GM23338 (cell line): ENCODE measurements at regions not wholly inside any gene's neighbourhood (a gene's known extent, or its start where the extent isn't known, plus 50 kb on each side); places are given as distances from the start of the nearest gene placed in this dataset.

Source experiments
- ATAC-seq: fragments of 200-7000 bp; cut with Tn5 transposase; 3 replicates; pipeline ENCODE4 v1.9.1; 2020
- DNase-seq: peaks from one replicate; pipeline ENCODE4 v3.0.0-alpha.2; 2015; ENCODE audit warnings: low spot score
- H2AFZ ChIP-seq: fragments of 200-600 bp; sonication (generic); 2 replicates; pipeline ENCODE4 v1.8.0; 2016; ENCODE audit warnings: antibody characterized with exemption, mild to moderate bottlenecking, moderate library complexity
- H3F3A ChIP-seq: fragments of 200-600 bp; sonication (generic); replicated peaks from 2 replicates; pipeline ENCODE4 v1.8.0; 2017; ENCODE audit warnings: antibody characterized with exemption, mixed run types, low read depth
- H3K27ac ChIP-seq: fragments of 200-600 bp; sonication (generic); 2 replicates; pipeline ENCODE4 v1.6.1; 2016; ENCODE audit warnings: low read depth
- H3K27me3 ChIP-seq: fragments of 200-600 bp; sonication (generic); 2 replicates; pipeline ENCODE4 v1.8.0; 2016; ENCODE audit warnings: mild to moderate bottlenecking, mixed run types, moderate library complexity; ENCODE audit not compliant: insufficient read depth
- H3K36me3 ChIP-seq: fragments of 200-600 bp; sonication (generic); 2 replicates; pipeline ENCODE4 v1.8.0; 2016; ENCODE audit warnings: mild to moderate bottlenecking; ENCODE audit not compliant: insufficient read depth
- H3K4me1 ChIP-seq: fragments of 200-600 bp; sonication (generic); 2 replicates; pipeline ENCODE4 v1.8.0; 2016; ENCODE audit warnings: mild to moderate bottlenecking, moderate library complexity; ENCODE audit not compliant: insufficient read depth
- H3K4me2 ChIP-seq: fragments of 200-600 bp; sonication (generic); 2 replicates; pipeline ENCODE4 v1.7.1; 2017; ENCODE audit warnings: mixed run types
- H3K4me3 ChIP-seq: fragments of 200-600 bp; sonication (generic); 2 replicates; pipeline ENCODE4 v1.6.1; 2016; ENCODE audit warnings: mixed run types
- H3K79me2 ChIP-seq: fragments of 200-600 bp; sonication (generic); replicated peaks from 2 replicates; pipeline ENCODE4 v1.8.0; 2017; ENCODE audit warnings: mild to moderate bottlenecking; ENCODE audit not compliant: insufficient read depth
- H3K9me2 ChIP-seq: fragments of 200-600 bp; sonication (generic); 2 replicates; pipeline ENCODE4 v1.8.0; 2017; ENCODE audit not compliant: insufficient read depth
- H4K20me1 ChIP-seq: fragments of 200-600 bp; sonication (generic); replicated peaks from 2 replicates; pipeline ENCODE4 v1.8.0; 2017; ENCODE audit warnings: mild to moderate bottlenecking; ENCODE audit not compliant: insufficient read depth
- H3K27ac Mint-ChIP-seq: 2 replicates; pipeline ENCODE4 v1.8.0; 2020; ENCODE audit warnings: inconsistent platforms, mild to moderate bottlenecking, moderate library complexity, mixed read lengths
- H3K27me3 Mint-ChIP-seq: 3 replicates; pipeline ENCODE4 v1.8.0; 2022; ENCODE audit warnings: low read depth, mild to moderate bottlenecking, moderate library complexity, mixed read lengths, inconsistent platforms; ENCODE audit not compliant: insufficient read depth, poor library complexity
- H3K36me3 Mint-ChIP-seq: 3 replicates; pipeline ENCODE4 v1.8.0; 2021; ENCODE audit warnings: low read depth, mild to moderate bottlenecking, inconsistent platforms, moderate library complexity, mixed read lengths
- H3K4me1 Mint-ChIP-seq: 3 replicates; pipeline ENCODE4 v1.8.0; 2020; ENCODE audit warnings: mild to moderate bottlenecking, inconsistent platforms, mixed read lengths
- H3K4me3 Mint-ChIP-seq: 3 replicates; pipeline ENCODE4 v1.8.0; 2021; ENCODE audit warnings: moderate library complexity, mild to moderate bottlenecking, inconsistent platforms, mixed read lengths
- H3K9me3 Mint-ChIP-seq: 3 replicates; pipeline ENCODE4 v1.8.0; 2020; ENCODE audit warnings: moderate library complexity, mild to moderate bottlenecking, inconsistent platforms, mixed read lengths
- ETS1 ChIP-seq: IDR thresholded peaks from 2 replicates; pipeline ENCODE4 v1.6.1; 2016; ENCODE audit warnings: antibody characterized with exemption
- EZH2 ChIP-seq: fragments of 200-600 bp; sonication (generic); IDR thresholded peaks from one replicate; pipeline ENCODE4 v1.8.0; 2017; ENCODE audit warnings: antibody characterized with exemption, mild to moderate bottlenecking, low read depth; ENCODE audit not compliant: unreplicated experiment
- EZH2phosphoT487 ChIP-seq: fragments of 200-600 bp; sonication (generic); IDR thresholded peaks from one replicate; pipeline ENCODE4 v1.8.1; 2018; ENCODE audit warnings: antibody characterized with exemption; ENCODE audit not compliant: unreplicated experiment
- JUNB ChIP-seq: IDR thresholded peaks from one replicate; pipeline ENCODE4 v1.6.1; 2016; ENCODE audit warnings: antibody characterized with exemption; ENCODE audit not compliant: unreplicated experiment
- POLR2AphosphoS5 ChIP-seq: IDR thresholded peaks from 2 replicates; pipeline ENCODE4 v1.6.1; 2016; ENCODE audit warnings: antibody characterized with exemption, low read depth
- STAT1 ChIP-seq: IDR thresholded peaks from one replicate; pipeline ENCODE4 v1.6.1; 2016; ENCODE audit warnings: antibody characterized with exemption; ENCODE audit not compliant: unreplicated experiment
- ZNF114 ChIP-seq: fragments of 250-450 bp; sonication (Bioruptor Pico); IDR thresholded peaks from 2 replicates; pipeline ENCODE4 v1.5.0; 2020; ENCODE audit warnings: mild to moderate bottlenecking, moderate library complexity
- ZNF331 ChIP-seq: fragments of 250-450 bp; sonication (Bioruptor Pico); IDR thresholded peaks from 2 replicates; pipeline ENCODE4 v1.5.0; 2020; ENCODE audit warnings: low read depth, mild to moderate bottlenecking, moderate library complexity
- TF ChIP-seq, protein P1 (sequence below), 2 experiments: fragments of 200-600 bp in 1 of 2; sonication (generic) in 1 of 2; conservative IDR thresholded peaks; 2 replicates each; pipeline versions ENCODE4 v1.5.1 to v1.6.1; 2016 to 2017; ENCODE audit warnings: antibody characterized with exemption in 2 of 2, low read depth in 2 of 2, mild to moderate bottlenecking in 2 of 2, moderate library complexity in 1 of 2
- TF ChIP-seq, protein P2 (sequence below): fragments of 250-450 bp; sonication (Bioruptor Pico); IDR thresholded peaks from 2 replicates; pipeline ENCODE4 v1.5.0; 2020; ENCODE audit warnings: mild to moderate bottlenecking, moderate library complexity

DNA sequence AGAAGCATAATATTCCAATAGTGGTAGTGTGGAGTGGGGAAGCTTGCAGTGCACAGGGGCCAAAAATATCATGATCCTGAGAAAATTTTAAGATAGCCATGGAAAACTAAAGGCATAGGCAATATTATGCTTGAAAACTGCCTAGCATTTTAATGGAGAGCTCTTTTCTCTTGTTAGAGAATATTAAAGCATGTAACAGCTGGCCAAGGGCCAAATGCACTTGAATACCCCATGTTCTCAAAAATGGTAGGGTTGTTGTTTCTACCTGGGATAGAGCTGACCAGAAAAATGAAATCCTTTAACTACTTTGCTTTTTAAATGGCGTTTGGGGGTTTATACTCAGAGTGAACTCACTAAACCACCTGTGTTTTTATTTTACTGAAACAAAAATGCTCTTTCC, 739.6 kb upstream of the SLIT2 start:
- Mint-ChIP-seq H3K4me1 (no peaks in the 10 kb centered on the region), H3K4me3 (no peak overlapping the region), H3K9me3 (no peaks in the 10 kb centered on the region), H3K27me3 (peaks cover 1% of the 10 kb centered on the region), H3K27ac (no peak overlapping the region), H3K36me3 (no peaks in the 10 kb centered on the region; the same call in 2 of the 3 replicates)
- Histone ChIP-seq H4K20me1 (no peaks in the 10 kb centered on the region), H3K4me2 (no peak overlapping the region), H3K4me3 (no peak overlapping the region), H3F3A (no peaks in the 10 kb centered on the region), H3K36me3 (no peaks in the 10 kb centered on the region), H3K4me1 (no peaks in the 10 kb centered on the region), H3K27me3 (no peaks in the 10 kb centered on the region), H3K79me2 (no peaks in the 10 kb centered on the region), H3K27ac (no peak overlapping the region), H3K9me2 (peaks cover 2% of the 10 kb centered on the region; the same call in 1 of the 2 replicates), H2AFZ (no peak overlapping the region)
- TF ChIP-seq ZNF114, result no peak
- no peak for TF ChIP-seq EZH2phosphoT487
- TF ChIP-seq, protein P1, sequence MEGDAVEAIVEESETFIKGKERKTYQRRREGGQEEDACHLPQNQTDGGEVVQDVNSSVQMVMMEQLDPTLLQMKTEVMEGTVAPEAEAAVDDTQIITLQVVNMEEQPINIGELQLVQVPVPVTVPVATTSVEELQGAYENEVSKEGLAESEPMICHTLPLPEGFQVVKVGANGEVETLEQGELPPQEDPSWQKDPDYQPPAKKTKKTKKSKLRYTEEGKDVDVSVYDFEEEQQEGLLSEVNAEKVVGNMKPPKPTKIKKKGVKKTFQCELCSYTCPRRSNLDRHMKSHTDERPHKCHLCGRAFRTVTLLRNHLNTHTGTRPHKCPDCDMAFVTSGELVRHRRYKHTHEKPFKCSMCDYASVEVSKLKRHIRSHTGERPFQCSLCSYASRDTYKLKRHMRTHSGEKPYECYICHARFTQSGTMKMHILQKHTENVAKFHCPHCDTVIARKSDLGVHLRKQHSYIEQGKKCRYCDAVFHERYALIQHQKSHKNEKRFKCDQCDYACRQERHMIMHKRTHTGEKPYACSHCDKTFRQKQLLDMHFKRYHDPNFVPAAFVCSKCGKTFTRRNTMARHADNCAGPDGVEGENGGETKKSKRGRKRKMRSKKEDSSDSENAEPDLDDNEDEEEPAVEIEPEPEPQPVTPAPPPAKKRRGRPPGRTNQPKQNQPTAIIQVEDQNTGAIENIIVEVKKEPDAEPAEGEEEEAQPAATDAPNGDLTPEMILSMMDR (conservative IDR thresholded peaks at IDR 0.05; ENCODE audit: low read depth in 2 of 2), result no peak
- no peak for TF ChIP-seq POLR2AphosphoS5
- TF ChIP-seq ETS1, result no peak
- no peak for TF ChIP-seq JUNB
- no peak for TF ChIP-seq STAT1
- TF ChIP-seq EZH2, result no peak
- TF ChIP-seq ZNF331 (CRISPR knock-in tag), result no peak
- DNase-seq (no peak), ATAC-seq (no peak)

DNA sequence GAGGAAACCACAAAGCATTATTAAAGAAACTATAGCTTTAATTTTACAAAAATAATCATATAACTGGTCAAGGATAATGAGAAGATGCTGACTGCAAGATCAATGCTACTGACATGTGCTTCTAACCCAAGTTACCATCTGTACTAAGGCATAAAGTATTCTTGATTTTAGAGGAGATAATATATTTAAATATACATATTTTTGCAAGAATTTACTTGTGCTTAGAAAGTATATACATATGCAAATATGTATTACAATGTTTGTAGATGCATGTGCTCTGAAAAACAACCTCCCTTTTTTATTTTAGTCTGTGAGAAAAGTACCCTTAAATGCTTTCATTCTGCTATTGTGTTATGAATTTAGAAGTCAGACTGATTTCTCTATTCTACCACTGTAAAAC, 740.7 kb upstream of the SLIT2 start:
- peak overlapping the region; percentile 30; the same call in 1 of the 2 replicates for H3K27ac Mint-ChIP-seq
- no peaks in the 10 kb centered on the region for H3K9me3 Mint-ChIP-seq
- no peak overlapping the region for H3K27ac ChIP-seq
- H3K36me3 ChIP-seq, result no peaks in the 10 kb centered on the region
- no peaks in the 10 kb centered on the region for H3K4me1 Mint-ChIP-seq
- H3K36me3 Mint-ChIP-seq, result no peaks in the 10 kb centered on the region
- no peak overlapping the region for H3K4me3 ChIP-seq
- no peaks in the 10 kb centered on the region for H3K79me2 ChIP-seq
- H3K9me2 ChIP-seq, result no peaks in the 10 kb centered on the region
- H3K27me3 Mint-ChIP-seq, result peaks cover 1% of the 10 kb centered on the region
- no peaks in the 10 kb centered on the region for H4K20me1 ChIP-seq
- H3K4me1 ChIP-seq, result no peaks in the 10 kb centered on the region
- H3K4me2 ChIP-seq, result no peak overlapping the region
- ATAC-seq, result no peak
- 0 out of 2 replicates have a peak overlapping the region, but pooled peaks have one; percentile 25 for H2AFZ ChIP-seq
- no peak overlapping the region for H3K4me3 Mint-ChIP-seq
- no peak for DNase-seq
- no peak for TF ChIP-seq ZNF114
- TF ChIP-seq POLR2AphosphoS5, result no peak
- TF ChIP-seq, protein P2, sequence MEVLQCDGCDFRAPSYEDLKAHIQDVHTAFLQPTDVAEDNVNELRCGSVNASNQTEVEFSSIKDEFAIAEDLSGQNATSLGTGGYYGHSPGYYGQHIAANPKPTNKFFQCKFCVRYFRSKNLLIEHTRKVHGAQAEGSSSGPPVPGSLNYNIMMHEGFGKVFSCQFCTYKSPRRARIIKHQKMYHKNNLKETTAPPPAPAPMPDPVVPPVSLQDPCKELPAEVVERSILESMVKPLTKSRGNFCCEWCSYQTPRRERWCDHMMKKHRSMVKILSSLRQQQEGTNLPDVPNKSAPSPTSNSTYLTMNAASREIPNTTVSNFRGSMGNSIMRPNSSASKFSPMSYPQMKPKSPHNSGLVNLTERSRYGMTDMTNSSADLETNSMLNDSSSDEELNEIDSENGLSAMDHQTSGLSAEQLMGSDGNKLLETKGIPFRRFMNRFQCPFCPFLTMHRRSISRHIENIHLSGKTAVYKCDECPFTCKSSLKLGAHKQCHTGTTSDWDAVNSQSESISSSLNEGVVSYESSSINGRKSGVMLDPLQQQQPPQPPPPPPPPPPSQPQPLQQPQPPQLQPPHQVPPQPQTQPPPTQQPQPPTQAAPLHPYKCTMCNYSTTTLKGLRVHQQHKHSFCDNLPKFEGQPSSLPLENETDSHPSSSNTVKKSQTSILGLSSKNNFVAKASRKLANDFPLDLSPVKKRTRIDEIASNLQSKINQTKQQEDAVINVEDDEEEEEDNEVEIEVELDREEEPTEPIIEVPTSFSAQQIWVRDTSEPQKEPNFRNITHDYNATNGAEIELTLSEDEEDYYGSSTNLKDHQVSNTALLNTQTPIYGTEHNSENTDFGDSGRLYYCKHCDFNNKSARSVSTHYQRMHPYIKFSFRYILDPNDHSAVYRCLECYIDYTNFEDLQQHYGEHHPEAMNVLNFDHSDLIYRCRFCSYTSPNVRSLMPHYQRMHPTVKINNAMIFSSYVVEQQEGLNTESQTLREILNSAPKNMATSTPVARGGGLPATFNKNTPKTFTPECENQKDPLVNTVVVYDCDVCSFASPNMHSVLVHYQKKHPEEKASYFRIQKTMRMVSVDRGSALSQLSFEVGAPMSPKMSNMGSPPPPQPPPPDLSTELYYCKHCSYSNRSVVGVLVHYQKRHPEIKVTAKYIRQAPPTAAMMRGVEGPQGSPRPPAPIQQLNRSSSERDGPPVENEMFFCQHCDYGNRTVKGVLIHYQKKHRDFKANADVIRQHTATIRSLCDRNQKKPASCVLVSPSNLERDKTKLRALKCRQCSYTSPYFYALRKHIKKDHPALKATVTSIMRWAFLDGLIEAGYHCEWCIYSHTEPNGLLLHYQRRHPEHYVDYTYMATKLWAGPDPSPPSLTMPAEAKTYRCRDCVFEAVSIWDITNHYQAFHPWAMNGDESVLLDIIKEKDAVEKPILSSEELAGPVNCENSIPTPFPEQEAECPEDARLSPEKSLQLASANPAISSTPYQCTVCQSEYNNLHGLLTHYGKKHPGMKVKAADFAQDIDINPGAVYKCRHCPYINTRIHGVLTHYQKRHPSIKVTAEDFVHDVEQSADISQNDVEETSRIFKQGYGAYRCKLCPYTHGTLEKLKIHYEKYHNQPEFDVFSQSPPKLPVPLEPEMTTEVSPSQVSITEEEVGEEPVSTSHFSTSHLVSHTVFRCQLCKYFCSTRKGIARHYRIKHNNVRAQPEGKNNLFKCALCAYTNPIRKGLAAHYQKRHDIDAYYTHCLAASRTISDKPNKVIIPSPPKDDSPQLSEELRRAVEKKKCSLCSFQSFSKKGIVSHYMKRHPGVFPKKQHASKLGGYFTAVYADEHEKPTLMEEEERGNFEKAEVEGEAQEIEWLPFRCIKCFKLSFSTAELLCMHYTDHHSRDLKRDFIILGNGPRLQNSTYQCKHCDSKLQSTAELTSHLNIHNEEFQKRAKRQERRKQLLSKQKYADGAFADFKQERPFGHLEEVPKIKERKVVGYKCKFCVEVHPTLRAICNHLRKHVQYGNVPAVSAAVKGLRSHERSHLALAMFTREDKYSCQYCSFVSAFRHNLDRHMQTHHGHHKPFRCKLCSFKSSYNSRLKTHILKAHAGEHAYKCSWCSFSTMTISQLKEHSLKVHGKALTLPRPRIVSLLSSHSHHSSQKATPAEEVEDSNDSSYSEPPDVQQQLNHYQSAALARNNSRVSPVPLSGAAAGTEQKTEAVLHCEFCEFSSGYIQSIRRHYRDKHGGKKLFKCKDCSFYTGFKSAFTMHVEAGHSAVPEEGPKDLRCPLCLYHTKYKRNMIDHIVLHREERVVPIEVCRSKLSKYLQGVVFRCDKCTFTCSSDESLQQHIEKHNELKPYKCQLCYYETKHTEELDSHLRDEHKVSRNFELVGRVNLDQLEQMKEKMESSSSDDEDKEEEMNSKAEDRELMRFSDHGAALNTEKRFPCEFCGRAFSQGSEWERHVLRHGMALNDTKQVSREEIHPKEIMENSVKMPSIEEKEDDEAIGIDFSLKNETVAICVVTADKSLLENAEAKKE, result no peak
- no peak for TF ChIP-seq JUNB
- TF ChIP-seq EZH2, result no peak
- H3K27me3 ChIP-seq, result no peaks in the 10 kb centered on the region
- no peaks in the 10 kb centered on the region for H3F3A ChIP-seq
